NK-92 treated with Interleukin-12 subunit alpha and Interleukin-12 subunit beta, amount 100 ng/mL, for 24 hours (cell line): ENCODE measurements at regions not wholly inside any gene's neighbourhood (a gene's known extent, or its start where the extent isn't known, plus 50 kb on each side); places are given as distances from the start of the nearest gene placed in this dataset.
"Not testable (repeated sequence)": the region's sequence is repeated elsewhere in the genome, so short reads cannot be mapped to it uniquely, and the experiment has no call there.

Source experiments
- DNase-seq: peaks from one replicate; lab custom pipeline; 2025; lab: John Stamatoyannopoulos, UW

DNA sequence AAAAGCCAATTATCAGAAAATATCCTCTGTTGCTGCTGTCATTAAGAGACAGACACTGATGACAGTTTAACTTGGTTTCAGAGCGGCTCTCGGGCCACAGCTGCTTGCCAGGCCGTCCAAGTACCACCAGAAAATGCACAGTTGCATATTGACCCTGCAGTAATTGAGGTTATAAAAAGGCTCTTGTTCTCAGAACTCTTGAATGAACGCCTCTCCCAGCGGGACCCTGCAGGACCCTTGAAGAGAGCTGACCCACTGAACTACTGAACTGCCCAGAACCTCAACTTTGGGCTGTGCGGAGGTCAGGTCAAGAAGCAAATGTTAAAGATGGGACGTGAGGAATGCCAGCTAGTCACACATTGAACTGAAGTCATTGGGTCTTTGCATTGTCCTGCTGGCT is 1559.0 kb upstream of the SLC10A2 start:
- DNase-seq: no peak

DNA sequence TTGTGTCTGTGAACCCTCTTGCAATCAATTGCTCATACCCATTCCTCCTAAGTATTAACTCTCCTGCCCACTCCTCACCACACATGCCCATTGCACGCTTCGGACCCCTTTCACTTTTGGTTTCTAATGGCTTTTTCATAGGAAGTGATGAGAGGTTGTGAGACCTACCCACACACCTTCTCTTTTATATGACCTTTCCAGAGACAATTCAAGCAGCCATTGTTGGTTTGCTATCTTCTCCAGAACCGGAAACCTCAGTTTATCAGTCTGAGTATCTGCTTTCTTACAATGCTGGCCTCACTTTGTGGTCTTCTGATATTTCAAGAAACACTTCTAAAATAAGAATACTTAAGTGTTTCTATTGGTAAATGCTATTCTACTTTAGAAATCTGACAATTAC is 1550.8 kb upstream of the SLC10A2 start:
- DNase-seq: no peak

DNA sequence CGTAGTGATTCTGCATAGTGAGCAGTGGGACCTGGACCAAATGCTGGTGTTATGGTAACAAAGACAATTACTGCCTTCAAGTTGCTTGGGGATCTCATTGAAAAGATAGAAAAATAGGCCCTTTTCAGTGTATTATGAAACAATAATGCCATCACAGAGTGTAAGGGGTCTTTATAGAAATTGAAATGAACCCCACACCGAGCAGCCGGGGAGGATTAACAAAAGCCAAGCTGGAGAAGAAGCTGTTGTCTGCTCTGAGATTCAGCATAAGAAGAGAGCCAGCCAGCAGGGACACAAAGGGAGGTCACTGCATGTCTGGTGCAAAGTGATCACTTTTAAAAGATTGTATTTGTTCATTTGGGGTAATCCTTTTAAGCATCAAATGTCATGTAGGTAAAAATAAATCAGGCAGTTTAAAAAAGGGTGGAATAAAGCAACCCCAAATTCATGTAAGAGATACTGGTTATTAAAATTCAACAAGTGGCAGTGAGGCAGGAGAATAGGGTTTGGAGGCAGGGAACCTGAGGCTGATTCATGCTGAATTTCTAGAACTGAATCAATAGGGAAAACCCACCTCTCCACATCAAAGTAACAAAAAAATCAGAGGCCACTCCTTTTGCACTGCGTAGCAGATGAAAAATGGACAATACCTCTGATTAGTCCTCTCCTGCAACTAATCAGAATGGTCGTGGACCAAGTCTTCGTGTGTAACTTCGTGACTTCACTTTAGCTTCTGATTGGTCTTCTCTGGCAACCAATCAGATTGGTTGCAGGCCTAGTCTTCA is 1548.3 kb upstream of the SLC10A2 start:
- no peak for DNase-seq

DNA sequence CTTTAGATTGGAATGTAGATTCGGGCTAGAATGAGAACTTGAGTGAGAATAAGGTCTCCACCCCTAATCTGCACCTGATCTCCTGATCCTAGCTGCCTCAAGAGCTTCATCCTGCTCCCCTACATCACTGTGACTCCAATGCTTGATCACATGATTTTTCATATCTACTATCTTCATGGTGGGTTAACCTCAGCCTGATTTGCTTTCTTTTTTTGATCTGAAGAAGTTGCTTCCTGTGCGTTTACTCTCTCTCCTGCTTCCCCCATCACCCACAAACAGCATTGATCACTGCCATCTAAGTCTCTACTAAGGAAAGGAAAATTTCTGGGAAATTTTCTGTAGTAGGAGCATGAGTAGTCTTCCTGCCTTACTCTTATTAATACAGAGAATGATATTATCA is 1542.1 kb upstream of the SLC10A2 start:
- DNase-seq: no peak

DNA sequence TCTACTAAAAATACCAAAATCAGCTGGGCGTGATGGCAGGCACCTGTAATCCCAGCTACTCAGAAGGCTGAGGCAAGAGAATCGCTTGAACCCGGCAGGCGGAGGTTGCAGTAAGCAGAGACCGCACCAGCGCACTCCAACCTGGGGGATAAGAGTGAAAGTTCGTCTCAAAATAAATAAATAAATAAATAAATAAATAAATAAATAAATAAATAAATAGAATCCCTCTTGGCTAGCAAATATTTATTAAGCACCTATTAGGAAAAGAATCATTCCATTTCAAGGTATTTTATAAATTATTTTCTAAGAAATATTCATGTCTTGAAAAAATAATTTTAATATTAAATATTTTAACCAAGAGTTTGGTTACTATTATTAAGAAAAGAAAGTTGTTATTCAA is 1539.2 kb upstream of the SLC10A2 start:
- not testable (repeated sequence) for DNase-seq

DNA sequence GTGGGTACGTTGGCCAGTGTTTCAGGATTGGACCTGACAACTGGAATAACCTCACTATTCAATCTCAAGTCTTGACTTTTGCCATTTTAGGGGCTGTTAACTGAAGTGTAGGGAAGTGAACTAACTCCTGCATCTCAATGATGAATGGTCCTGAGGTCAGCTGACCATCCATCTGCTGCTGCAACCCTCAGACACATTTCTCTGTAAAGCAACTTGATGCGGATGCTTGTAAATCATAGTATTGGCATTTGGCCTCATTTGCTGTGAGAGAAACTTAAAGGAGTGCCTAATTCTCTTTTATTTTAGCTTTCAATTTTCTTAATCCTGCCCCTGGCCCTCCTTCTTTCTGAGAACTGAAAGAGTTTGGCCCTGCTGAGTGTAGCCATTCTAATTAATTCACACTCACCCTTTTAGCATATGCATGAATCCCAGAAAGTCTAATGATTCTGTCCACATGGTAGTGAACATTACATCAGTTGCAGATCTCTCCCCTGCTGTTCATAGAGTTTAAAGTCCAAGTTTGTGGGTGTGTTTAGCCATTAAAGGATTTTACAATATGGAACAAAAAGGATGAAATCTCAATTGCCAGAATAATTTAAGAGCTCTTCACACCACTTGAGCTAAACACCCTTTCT is 1531.4 kb upstream of the SLC10A2 start:
- DNase-seq: no peak

DNA sequence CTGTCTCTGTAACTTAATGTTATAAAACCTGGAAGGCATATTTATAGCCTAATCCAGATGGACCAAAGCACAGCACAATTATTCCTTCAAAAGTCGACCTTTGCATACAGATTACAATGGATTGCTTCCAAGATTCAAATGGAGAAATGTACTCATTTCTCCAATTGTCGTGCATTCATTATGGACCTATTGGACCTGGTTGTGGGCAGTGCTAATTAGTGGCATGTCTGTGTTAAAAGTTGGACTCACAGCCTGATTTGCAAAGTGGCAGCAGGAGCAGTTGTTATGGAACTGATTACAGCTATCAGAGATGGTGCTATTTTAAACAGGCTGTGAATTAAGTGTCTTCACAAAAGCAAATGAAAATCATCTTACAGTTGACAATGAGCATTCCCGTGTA is 1529.3 kb upstream of the SLC10A2 start:
- DNase-seq: no peak

DNA sequence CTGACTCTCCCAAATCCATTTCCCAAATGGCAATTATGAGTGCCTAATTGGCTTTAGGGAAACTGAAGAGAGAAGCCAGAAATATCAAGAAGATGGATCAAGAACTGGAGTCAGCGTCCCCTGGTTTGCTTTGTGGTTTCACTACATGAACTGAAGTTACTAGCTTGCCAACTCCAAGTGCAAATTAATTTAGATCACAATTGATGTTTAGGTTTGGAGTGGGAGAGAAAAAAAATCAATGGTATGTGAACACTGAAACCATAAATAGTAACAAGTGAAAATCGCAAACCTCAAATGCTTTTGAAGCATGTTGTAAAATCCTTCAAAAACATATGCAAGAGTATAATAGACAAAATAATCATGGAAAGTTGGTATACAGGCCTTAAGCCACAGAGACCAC is 1528.6 kb upstream of the SLC10A2 start:
- DNase-seq: no peak

DNA sequence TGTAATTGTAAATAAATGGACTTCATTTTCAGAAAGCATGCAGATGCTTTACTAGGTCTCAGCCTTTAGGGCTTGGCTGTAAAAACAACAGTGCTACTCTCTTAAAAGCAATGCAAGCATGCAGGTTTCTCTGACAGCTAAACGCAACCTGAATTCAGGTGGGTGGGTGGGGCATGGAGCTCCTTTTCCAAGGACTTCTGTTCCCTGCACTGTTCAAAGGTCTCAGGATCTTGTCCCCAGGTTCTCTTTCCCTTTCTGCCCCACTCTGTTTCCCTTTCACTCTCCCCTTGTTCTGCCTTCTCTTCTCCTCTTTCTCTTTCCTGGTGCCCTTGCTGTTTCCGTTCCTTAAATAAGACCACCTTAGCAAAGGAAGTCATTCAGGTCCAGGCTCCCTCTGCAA is 1527.5 kb upstream of the SLC10A2 start:
- no peak for DNase-seq

DNA sequence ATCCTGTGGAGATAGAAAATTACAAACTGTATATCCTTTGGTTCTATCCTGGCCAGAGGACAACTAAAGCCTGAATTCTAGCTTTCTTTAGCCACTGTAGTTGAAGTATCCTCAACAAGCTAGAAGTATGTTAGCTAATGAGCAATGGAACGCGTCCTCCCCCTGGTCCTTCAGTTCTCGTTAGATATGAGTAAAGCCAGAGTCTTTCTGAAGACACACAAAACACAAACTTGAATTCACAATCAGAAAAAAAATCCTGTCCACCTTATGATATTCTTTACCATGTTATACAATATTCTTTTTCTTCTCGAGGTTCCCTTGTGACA is 1527.0 kb upstream of the SLC10A2 start:
- no peak for DNase-seq

DNA sequence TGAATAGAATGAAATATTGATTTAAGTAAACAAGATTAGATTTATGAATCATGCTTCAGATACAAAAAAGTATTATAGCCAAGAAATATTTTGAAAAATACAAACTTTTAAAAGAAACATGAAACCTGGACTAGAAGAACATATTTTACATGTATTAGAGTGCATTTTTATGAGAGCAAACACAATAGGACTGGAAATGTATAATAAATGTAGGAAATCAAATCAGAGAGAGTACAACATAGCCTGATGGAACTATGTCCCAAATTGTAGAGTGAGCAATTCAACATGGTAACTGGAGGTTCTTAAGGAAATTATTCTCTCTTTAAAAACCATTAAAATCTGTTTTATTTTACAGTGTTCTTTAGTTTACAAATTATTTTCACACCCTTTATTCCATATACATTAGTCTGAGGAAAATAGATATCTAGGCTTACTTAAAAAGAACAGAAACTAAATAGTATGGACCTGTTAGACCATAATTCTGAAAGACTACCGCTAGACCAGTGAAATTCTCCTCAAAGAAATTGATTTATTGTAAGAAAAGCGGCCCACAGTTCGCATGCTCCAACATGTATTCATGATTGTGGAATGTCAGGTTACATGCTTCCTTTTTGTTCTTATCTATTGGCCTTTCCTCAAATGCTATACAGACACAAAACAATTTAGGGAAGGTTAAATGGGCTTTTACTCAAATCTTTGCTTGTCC is 1526.5 kb upstream of the SLC10A2 start:
- no peak for DNase-seq

DNA sequence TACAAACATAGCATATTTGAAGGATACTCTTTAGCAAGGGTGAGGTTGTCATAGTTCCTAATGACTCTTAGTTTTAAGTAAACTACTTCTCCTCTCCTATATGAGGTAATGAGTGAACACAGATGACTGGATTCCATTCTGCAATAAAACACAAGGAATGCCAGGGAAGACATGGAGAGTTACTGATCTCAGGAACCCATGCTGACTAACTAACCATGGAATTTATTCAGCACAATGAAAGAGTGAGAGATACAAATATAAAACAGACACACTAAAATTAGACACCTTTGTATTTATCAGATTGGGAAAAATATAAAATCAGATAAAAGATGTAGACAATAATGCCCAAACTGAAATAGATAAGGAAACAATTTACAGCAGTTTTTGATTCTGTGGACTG is 1525.9 kb upstream of the SLC10A2 start:
- DNase-seq: no peak

DNA sequence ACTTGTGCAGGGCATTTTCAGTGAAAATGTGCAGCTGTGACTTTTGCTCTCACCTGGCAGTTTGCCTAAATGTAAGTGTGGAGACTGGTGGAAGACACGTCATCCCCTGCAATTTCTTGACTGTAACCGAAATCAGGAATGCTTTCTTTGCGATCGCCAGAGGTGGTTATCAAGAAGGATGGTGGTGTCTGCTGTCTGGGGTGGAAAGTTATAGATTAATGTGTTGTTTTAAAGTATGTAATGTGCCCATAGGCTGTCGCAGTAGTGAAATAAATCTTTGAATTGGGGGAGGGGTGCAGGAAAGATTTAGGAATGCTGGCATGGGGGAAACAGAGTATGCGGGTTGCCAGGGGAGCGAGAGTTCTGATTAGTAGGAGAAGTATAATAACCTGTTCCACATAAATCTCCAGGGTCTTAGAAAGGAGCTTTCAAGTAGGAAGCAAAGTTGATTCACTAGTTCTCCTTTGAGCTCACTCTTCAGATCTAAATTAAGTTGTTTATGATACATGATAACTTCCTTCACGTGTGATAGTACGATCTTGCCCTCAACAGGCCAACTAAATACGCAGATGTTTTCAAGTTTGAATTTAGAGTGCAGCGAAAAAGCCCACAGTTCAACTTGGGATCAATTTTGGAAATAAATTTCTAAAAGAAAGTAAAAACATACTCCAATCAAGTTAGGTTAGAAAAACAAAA is 1520.0 kb upstream of the SLC10A2 start:
- no peak for DNase-seq

DNA sequence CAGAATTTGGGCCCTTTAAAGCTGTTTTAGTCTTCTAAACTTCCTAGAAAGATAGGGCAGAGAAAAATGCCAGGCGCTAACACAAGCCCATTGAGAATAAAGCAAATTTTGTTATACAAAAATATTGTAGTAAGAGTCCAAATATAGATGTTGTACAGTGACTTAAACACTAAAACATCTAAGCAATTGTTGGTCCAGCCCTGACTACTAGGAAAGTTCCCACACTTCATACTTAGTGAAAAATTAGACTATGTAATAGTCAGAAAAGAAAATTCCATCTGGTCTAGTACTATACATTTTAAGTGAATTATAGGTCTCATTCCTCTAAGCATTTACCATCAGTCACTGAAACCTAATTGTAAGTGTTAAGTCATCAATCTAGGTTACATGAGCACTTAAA is 1518.3 kb upstream of the SLC10A2 start:
- DNase-seq: no peak

DNA sequence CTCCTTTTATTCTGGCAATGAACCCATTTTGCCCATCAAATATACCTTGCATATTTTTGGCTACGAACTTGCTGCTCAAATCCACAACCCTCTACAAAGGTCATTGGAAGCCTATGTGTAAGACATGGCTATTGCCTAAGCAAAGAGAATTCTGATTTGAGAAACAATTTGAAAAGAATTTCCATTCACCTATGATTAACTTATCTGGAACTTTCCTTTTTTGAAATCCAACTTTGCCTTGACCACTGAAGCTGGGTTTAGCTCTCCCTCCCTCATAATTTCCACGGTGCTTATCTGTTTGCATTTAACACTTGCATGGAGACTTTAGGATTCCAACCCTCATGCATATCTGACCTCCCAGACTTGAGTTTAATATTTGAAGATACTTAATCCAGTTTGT is 1514.7 kb upstream of the SLC10A2 start:
- no peak for DNase-seq

DNA sequence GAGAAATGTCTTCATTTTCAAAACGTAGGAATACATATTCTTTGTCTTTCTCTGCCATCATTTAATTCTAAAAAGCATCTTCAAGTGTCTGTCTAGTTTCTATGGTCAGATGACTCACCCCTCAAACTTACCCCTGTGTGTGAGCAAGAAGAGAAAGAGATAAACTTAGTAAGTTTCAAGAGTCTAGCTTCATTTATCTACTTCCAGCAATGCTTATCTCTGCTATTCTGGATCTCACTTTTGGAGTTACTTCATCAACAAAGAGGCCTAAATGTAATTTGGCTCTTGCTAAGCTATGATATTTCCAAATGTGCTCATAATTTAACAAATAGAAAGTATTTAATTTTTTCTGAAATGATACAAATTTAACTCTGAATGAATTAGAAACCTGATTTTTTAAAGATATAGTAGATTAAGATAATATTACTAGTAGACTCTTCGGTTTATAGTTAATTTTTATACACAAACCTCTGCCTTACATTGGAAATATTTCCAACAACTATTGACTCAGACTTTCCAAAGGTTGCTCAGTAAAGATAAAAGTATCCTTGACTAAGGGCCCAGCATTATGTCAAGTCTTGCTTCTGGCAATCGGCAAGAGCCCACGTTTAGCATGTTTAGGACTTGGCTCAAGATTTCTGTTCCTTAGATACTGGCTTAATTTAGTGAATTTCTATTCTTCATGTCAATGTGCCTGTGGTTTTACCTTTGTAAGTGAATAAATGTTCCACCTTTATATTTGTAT is 1511.0 kb upstream of the SLC10A2 start:
- no peak for DNase-seq

DNA sequence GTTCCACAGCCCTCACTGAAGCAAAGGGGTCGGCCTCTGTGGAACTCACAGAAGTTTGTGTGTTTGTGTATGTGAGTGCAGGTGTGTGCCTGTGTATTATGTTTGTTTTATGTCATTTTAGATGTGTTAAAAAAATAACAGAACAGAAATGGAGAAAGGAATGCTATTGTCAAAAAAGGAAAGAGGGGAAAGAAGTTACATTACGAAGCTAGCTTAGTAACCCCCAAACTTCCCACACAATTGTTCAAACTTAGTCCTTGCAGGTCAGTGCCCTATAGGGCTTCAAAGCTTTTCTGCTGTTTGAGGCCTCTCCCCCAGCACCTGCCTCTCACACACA is 1505.6 kb upstream of the SLC10A2 start:
- DNase-seq: no peak

DNA sequence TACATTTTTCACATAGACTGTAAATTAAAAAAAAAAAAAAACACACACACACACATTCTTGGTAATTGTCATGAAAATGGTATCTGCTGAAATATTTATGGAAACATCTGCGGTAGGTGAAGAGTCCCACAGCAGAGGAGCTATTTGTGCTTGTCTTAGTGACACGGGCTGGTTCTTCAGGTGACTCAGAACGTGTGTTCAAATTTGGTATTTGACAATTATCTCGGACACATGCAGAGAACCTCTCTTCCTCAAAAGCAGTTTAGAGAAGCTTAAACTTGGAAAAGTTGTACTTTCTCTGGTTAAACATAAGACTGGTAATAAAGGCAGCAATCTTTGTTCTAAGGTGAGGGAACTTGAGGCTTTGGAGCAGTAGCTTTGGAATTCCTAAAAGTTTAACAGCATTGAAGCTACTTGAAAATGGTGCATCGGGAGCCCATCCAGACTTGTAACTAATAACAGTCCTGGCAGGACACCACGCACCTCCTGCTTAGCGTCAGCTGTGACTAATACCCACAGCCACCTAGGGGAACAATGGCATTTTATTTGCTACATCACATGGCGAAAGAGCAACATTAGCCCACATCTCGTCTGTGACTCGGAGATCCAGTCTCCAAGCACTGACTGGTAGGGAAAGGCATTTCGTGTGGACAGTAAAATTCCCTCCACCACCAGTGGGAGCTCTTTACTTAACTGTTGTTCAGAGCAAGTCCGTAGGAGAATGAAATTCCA is 1505.1 kb upstream of the SLC10A2 start:
- DNase-seq: no peak

DNA sequence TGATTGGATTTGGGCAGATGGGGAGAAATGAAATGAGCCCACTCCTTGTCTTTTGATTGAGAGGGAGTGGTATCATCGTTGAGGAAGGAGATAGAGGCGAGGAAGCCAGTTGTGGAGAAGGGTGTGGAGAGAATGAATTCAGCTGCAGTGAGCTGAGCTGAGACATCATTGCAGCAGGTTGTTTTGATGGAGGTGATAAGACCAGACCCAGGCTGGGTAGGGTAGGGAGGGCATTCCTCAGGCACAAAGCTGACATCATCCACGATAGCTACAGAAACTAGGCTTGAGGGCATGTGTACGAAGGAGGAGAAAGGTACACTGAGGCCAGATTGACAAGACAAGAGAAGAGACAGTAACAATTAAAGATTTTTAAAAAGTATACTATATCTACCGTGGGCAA is 1500.9 kb upstream of the SLC10A2 start:
- no peak for DNase-seq

DNA sequence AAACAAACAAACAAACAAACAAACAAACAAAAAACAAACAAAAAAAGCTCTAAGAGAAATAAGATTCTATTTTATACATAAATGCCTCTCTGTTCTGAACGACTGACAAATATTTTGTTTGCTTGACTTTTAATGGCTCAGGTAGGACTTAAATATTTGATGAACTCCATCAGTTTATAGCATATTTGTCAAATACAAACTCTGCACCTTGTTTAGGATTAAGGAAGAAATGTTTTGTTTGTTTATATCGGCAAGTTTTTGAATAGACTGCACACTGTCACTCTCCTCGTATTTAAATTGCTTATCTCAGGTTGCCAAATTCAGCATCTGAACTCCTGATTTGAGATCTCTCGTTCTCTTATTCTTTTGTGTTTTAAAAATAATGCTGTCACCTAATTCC is 1499.7 kb upstream of the SLC10A2 start:
- DNase-seq: no peak

DNA sequence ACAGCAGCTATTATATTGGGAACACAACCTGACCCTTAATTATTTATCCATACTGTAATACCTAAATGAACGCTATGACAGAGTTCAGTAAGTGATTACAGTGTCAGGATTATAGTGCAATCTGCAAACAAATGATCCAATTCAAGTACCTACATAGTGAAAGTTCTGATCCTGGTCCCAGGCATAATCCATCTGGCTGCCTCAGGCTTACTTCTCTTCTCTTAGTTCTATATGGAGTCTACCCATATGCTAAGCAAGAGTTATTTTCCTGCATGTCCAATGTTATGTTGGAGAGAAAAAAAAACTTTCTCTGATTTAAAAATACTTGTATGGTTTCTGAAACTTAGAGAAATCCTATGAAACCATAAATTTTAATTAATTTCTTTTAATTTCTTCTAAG is 1487.7 kb upstream of the SLC10A2 start:
- DNase-seq: no peak

DNA sequence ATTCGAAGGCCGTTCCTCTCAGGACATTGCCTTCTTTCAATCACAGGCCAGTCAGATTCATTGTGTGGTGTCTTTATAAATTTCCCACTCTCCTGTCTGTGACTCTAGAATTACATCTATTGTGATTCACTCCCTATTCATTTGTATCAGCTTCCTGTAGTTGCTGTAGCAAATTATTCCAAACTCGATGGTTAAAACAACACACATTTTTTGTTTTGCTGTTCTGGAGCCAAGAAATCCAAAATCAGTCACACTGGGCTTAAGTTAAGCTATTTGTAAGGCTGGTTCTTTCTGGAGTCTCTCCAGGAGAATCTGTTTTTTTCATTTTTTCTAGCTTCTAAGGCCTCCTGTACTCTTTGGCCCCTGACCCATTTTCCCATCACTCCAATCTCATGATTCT is 1487.0 kb upstream of the SLC10A2 start:
- DNase-seq: no peak
